ENCODE measurements at regions not wholly inside any gene's neighbourhood (a gene's known extent, or its start where the extent isn't known, plus 50 kb on each side); places are given as distances from the start of the nearest gene placed in this dataset.
A peak's percentile ranks its signal among the peaks of the same experiment; 100 is the strongest.

GRCh38 chr7:41891950-41892349 is 189.1 kb upstream of the INHBA start:
- Histone ChIP-seq H3K27ac (no peak overlapping the region), H3K4me3 (no peak overlapping the region)
- no peak for DNase-seq (ENCODE audit: low spot score)
- TF ChIP-seq CTCF (IDR thresholded peaks at IDR 0.05) = no peak

GRCh38 chr7:41890631-41891274 is 187.9 kb upstream of the INHBA start:
- TF ChIP-seq CTCF (IDR thresholded peaks at IDR 0.05) = no peak
- H3K27ac ChIP-seq = no peak overlapping the region
- DNase-seq (ENCODE audit: low spot score) = no peak
- no peak overlapping the region for H3K4me3 ChIP-seq

GRCh38 chr7:41889472-41889871 is 186.6 kb upstream of the INHBA start:
- TF ChIP-seq CTCF (IDR thresholded peaks at IDR 0.05) = no peak
- Histone ChIP-seq H3K27ac (no peak overlapping the region), H3K4me3 (no peak overlapping the region)
- DNase-seq (ENCODE audit: low spot score) = no peak

- no peak for TF ChIP-seq CTCF (IDR thresholded peaks at IDR 0.05)
- Histone ChIP-seq H3K27ac (no peak overlapping the region), H3K4me3 (no peak overlapping the region)
- DNase-seq (ENCODE audit: low spot score) = no peak
These were observed 186.2 kb upstream of the INHBA start for GRCh38 chr7:41889040-41889439.

- H3K4me3 ChIP-seq = no peak overlapping the region
- H3K27ac ChIP-seq = peak overlapping the region in 1 of 2 donors; percentile 61
- TF ChIP-seq CTCF (IDR thresholded peaks at IDR 0.05) = no peak
- DNase-seq (ENCODE audit: low spot score) = no peak
These were observed 184.5 kb upstream of the INHBA start for GRCh38 chr7:41887416-41887815.

GRCh38 chr7:41886901-41887311 is 184.0 kb upstream of the INHBA start:
- no peak for TF ChIP-seq CTCF (IDR thresholded peaks at IDR 0.05)
- Histone ChIP-seq H3K27ac (peak overlapping the region in 1 of 2 donors; percentile 61), H3K4me3 (no peak overlapping the region)
- DNase-seq (ENCODE audit: low spot score) = peak; percentile 86

- TF ChIP-seq CTCF (IDR thresholded peaks at IDR 0.05) = no peak
- no peak for DNase-seq (ENCODE audit: low spot score)
- Histone ChIP-seq H3K4me3 (no peak overlapping the region), H3K27ac (peak overlapping the region in 1 of 2 donors; percentile 61)
These were observed 183.5 kb upstream of the INHBA start for GRCh38 chr7:41886262-41886900.

Measured in coronary artery (tissue), 2 donors.